ENCODE measurements at regions not wholly inside any gene's neighbourhood (a gene's known extent, or its start where the extent isn't known, plus 50 kb on each side); places are given as distances from the start of the nearest gene placed in this dataset.
"Not testable (repeated sequence)": the region's sequence is repeated elsewhere in the genome, so short reads cannot be mapped to it uniquely, and the experiment has no call there.

- H3K4me3 Mint-ChIP-seq, result no peak overlapping the region
These were observed 79.9 kb upstream of the MITF start for GRCh38 chr3:69659180-69659910.

GRCh38 chr3:69658514-69659140 lies 80.6 kb upstream of the MITF start:
- DNase-seq (ENCODE audit: low spot score in 2 of 2) (no peak), ATAC-seq (replicated peaks; ENCODE audit: extremely low read depth, poor library complexity, severe bottlenecking) (no peak)
- no peaks in the 10 kb centered on the region for H3K27me3 Mint-ChIP-seq
- H3K4me1 Mint-ChIP-seq, result no peaks in the 10 kb centered on the region
- H3K36me3 Mint-ChIP-seq (ENCODE audit: insufficient read depth), result no peaks in the 10 kb centered on the region
- H3K9me3 Mint-ChIP-seq, result no peaks in the 10 kb centered on the region
- no peak overlapping the region for H3K4me3 Mint-ChIP-seq
- H3K27ac Mint-ChIP-seq (ENCODE audit: low read depth), result no peak overlapping the region

More at GRCh38 chr3:69659180-69659910, 79.9 kb upstream of the MITF start:
- DNase-seq (ENCODE audit: low spot score in 2 of 2) (no peak), ATAC-seq (replicated peaks; ENCODE audit: extremely low read depth, poor library complexity, severe bottlenecking) (no peak)
- H3K27ac Mint-ChIP-seq (ENCODE audit: low read depth), result no peak overlapping the region
- no peaks in the 10 kb centered on the region for H3K9me3 Mint-ChIP-seq
- H3K36me3 Mint-ChIP-seq (ENCODE audit: insufficient read depth), result no peaks in the 10 kb centered on the region
- no peaks in the 10 kb centered on the region for H3K4me1 Mint-ChIP-seq
- H3K27me3 Mint-ChIP-seq, result no peaks in the 10 kb centered on the region

- not testable (repeated sequence) for ATAC-seq (replicated peaks; ENCODE audit: extremely low read depth, poor library complexity, severe bottlenecking); H3K36me3 Mint-ChIP-seq (ENCODE audit: insufficient read depth); H3K4me1 Mint-ChIP-seq; H3K27ac Mint-ChIP-seq (ENCODE audit: low read depth); DNase-seq (ENCODE audit: low spot score in 2 of 2); H3K9me3 Mint-ChIP-seq; H3K27me3 Mint-ChIP-seq; H3K4me3 Mint-ChIP-seq
These were observed 82.2 kb upstream of the MITF start for GRCh38 chr3:69657030-69657429.

GRCh38 chr3:69651765-69652164 lies 87.5 kb upstream of the MITF start:
- peaks cover 5% of the 10 kb centered on the region for H3K9me3 Mint-ChIP-seq
- no peak overlapping the region for H3K4me3 Mint-ChIP-seq
- ATAC-seq (replicated peaks; ENCODE audit: extremely low read depth, poor library complexity, severe bottlenecking) (no peak), DNase-seq (ENCODE audit: low spot score in 2 of 2) (no peak)
- H3K27ac Mint-ChIP-seq (ENCODE audit: low read depth), result no peak overlapping the region
- no peaks in the 10 kb centered on the region for H3K27me3 Mint-ChIP-seq
- H3K4me1 Mint-ChIP-seq, result no peaks in the 10 kb centered on the region
- no peaks in the 10 kb centered on the region for H3K36me3 Mint-ChIP-seq (ENCODE audit: insufficient read depth)

GRCh38 chr3:69650066-69650419 lies 89.2 kb upstream of the MITF start:
- ATAC-seq (replicated peaks; ENCODE audit: extremely low read depth, poor library complexity, severe bottlenecking) (no peak), DNase-seq (ENCODE audit: low spot score in 2 of 2) (no peak)
- Mint-ChIP-seq H3K9me3 (peaks cover 5% of the 10 kb centered on the region), H3K27me3 (no peaks in the 10 kb centered on the region), H3K4me1 (no peaks in the 10 kb centered on the region), H3K36me3 (ENCODE audit: insufficient read depth) (no peaks in the 10 kb centered on the region), H3K4me3 (no peak overlapping the region), H3K27ac (ENCODE audit: low read depth) (no peak overlapping the region)

- H3K4me3 Mint-ChIP-seq, result no peak overlapping the region
- H3K27me3 Mint-ChIP-seq, result no peaks in the 10 kb centered on the region
- DNase-seq (ENCODE audit: low spot score in 2 of 2), result no peak
These were observed 89.9 kb upstream of the MITF start for GRCh38 chr3:69649120-69650065.

GRCh38 chr3:69648126-69648525 lies 91.1 kb upstream of the MITF start:
- H3K4me1 Mint-ChIP-seq, result no peaks in the 10 kb centered on the region
- no peak overlapping the region for H3K4me3 Mint-ChIP-seq
- no peak overlapping the region for H3K27ac Mint-ChIP-seq (ENCODE audit: low read depth)
- ATAC-seq (replicated peaks; ENCODE audit: extremely low read depth, poor library complexity, severe bottlenecking), result no peak
- peaks cover 5% of the 10 kb centered on the region for H3K9me3 Mint-ChIP-seq
- no peak for DNase-seq (ENCODE audit: low spot score in 2 of 2)
- no peaks in the 10 kb centered on the region for H3K27me3 Mint-ChIP-seq
- no peaks in the 10 kb centered on the region for H3K36me3 Mint-ChIP-seq (ENCODE audit: insufficient read depth)

More at GRCh38 chr3:69649120-69650065, 89.9 kb upstream of the MITF start:
- no peaks in the 10 kb centered on the region for H3K36me3 Mint-ChIP-seq (ENCODE audit: insufficient read depth)
- peaks cover 5% of the 10 kb centered on the region for H3K9me3 Mint-ChIP-seq
- no peak for ATAC-seq (replicated peaks; ENCODE audit: extremely low read depth, poor library complexity, severe bottlenecking)
- no peak overlapping the region for H3K27ac Mint-ChIP-seq (ENCODE audit: low read depth)
- H3K4me1 Mint-ChIP-seq, result no peaks in the 10 kb centered on the region

- Mint-ChIP-seq H3K9me3 (peaks cover 5% of the 10 kb centered on the region), H3K27ac (ENCODE audit: low read depth) (no peak overlapping the region), H3K27me3 (no peaks in the 10 kb centered on the region), H3K4me3 (no peak overlapping the region), H3K4me1 (no peaks in the 10 kb centered on the region), H3K36me3 (ENCODE audit: insufficient read depth) (no peaks in the 10 kb centered on the region)
- ATAC-seq (replicated peaks; ENCODE audit: extremely low read depth, poor library complexity, severe bottlenecking), result no peak
- no peak for DNase-seq (ENCODE audit: low spot score in 2 of 2)
These were observed 91.7 kb upstream of the MITF start for GRCh38 chr3:69647511-69648110.

- H3K27ac Mint-ChIP-seq (ENCODE audit: low read depth), result no peak overlapping the region
- no peaks in the 10 kb centered on the region for H3K4me1 Mint-ChIP-seq
- H3K36me3 Mint-ChIP-seq (ENCODE audit: insufficient read depth), result no peaks in the 10 kb centered on the region
- H3K27me3 Mint-ChIP-seq, result no peaks in the 10 kb centered on the region
- no peak overlapping the region for H3K4me3 Mint-ChIP-seq
- DNase-seq (ENCODE audit: low spot score in 2 of 2), result no peak
- H3K9me3 Mint-ChIP-seq, result peaks cover 5% of the 10 kb centered on the region
- ATAC-seq (replicated peaks; ENCODE audit: extremely low read depth, poor library complexity, severe bottlenecking), result no peak
These were observed 92.2 kb upstream of the MITF start for GRCh38 chr3:69647081-69647480.

- Mint-ChIP-seq H3K27me3 (no peaks in the 10 kb centered on the region), H3K27ac (ENCODE audit: low read depth) (no peak overlapping the region), H3K4me1 (no peaks in the 10 kb centered on the region), H3K36me3 (ENCODE audit: insufficient read depth) (no peaks in the 10 kb centered on the region), H3K4me3 (no peak overlapping the region), H3K9me3 (peaks cover 5% of the 10 kb centered on the region)
- ATAC-seq (replicated peaks; ENCODE audit: extremely low read depth, poor library complexity, severe bottlenecking) (no peak), DNase-seq (ENCODE audit: low spot score in 2 of 2) (no peak)
These were observed 92.8 kb upstream of the MITF start for GRCh38 chr3:69646287-69647067.

- H3K27me3 Mint-ChIP-seq, result peaks cover 17% of the 10 kb centered on the region
- no peak for DNase-seq (ENCODE audit: low spot score in 2 of 2)
- H3K4me1 Mint-ChIP-seq, result no peaks in the 10 kb centered on the region
- no peak overlapping the region for H3K27ac Mint-ChIP-seq (ENCODE audit: low read depth)
- no peak overlapping the region for H3K4me3 Mint-ChIP-seq
- no peaks in the 10 kb centered on the region for H3K36me3 Mint-ChIP-seq (ENCODE audit: insufficient read depth)
- no peak for ATAC-seq (replicated peaks; ENCODE audit: extremely low read depth, poor library complexity, severe bottlenecking)
- H3K9me3 Mint-ChIP-seq, result peaks cover 12% of the 10 kb centered on the region
These were observed 96.7 kb upstream of the MITF start for GRCh38 chr3:69642606-69643005.

GRCh38 chr3:69639851-69640250 lies 99.4 kb upstream of the MITF start:
- Mint-ChIP-seq H3K27me3 (peaks cover 17% of the 10 kb centered on the region), H3K27ac (ENCODE audit: low read depth) (no peak overlapping the region), H3K36me3 (ENCODE audit: insufficient read depth) (peaks cover 2% of the 10 kb centered on the region), H3K4me1 (no peaks in the 10 kb centered on the region), H3K9me3 (peaks cover 17% of the 10 kb centered on the region), H3K4me3 (no peak overlapping the region)
- ATAC-seq (replicated peaks; ENCODE audit: extremely low read depth, poor library complexity, severe bottlenecking) (no peak), DNase-seq (ENCODE audit: low spot score in 2 of 2) (no peak)

Data from central memory CD8-positive, alpha-beta T cell (primary cell).